H1 (cell line): ENCODE measurements at regions not wholly inside any gene's neighbourhood (a gene's known extent, or its start where the extent isn't known, plus 50 kb on each side); places are given as distances from the start of the nearest gene placed in this dataset.

Experiments used
- CTCF ChIA-PET: fragments of 300-600 bp; sonication (Branson Sonifier 250); formaldehyde crosslinking; loops from one replicate; lab custom pipeline; 2021; ENCODE audit not compliant: partially characterized antibody; lab: Charles Lee
- POLR2A ChIA-PET: fragments of 300-600 bp; sonication (Branson Sonifier 250); formaldehyde crosslinking; loops from one replicate; lab custom pipeline; 2021; ENCODE audit warnings: inconsistent platforms; ENCODE audit not compliant: partially characterized antibody; lab: Charles Lee
- DNase-seq, 2 experiments: peaks; one replicate each; pipeline versions ENCODE4 v3.0.0 to v3.0.0-alpha.2; 2010 to 2022; ENCODE audit warnings: low spot score in 2 of 2, low read depth in 1 of 2, mixed read lengths in 1 of 2
- FAIRE-seq: peaks from 2 replicates; lab custom pipeline; 2011; peaks lifted over from hg19 to GRCh38; lab: Jason Lieb, UNC
- H2AFZ ChIP-seq: 2 replicates; pipeline ENCODE4 v1.8.1; 2012; ENCODE audit warnings: low read length, inconsistent platforms
- H2AK5ac ChIP-seq: 2 replicates; pipeline ENCODE4 v1.6.1; 2013; ENCODE audit warnings: low read depth, low read length
- H2BK120ac ChIP-seq: replicated peaks from 2 replicates; pipeline ENCODE3; 2013; ENCODE audit warnings: low read depth, low read length, inconsistent platforms
- H2BK12ac ChIP-seq: 2 replicates; pipeline ENCODE4 v1.6.1; 2013; ENCODE audit warnings: low read depth, low read length
- H2BK15ac ChIP-seq: 2 replicates; pipeline ENCODE4 v1.6.1; 2013; ENCODE audit warnings: low read length
- H2BK20ac ChIP-seq: 2 replicates; pipeline ENCODE4 v1.6.1; 2013; ENCODE audit warnings: low read length
- H2BK5ac ChIP-seq: 2 replicates; pipeline ENCODE4 v1.6.1; 2013; ENCODE audit warnings: low read depth, low read length
- H3K14ac ChIP-seq: 2 replicates; pipeline ENCODE4 v1.6.1; 2013; ENCODE audit warnings: inconsistent platforms; ENCODE audit not compliant: insufficient read length
- H3K18ac ChIP-seq: 2 replicates; pipeline ENCODE4 v1.6.1; 2013; ENCODE audit warnings: low read length; ENCODE audit errors: extremely low read depth
- H3K23ac ChIP-seq: 2 replicates; pipeline ENCODE4 v1.6.1; 2013; ENCODE audit warnings: inconsistent platforms; ENCODE audit not compliant: insufficient read length
- H3K23me2 ChIP-seq: 2 replicates; pipeline ENCODE4 v1.6.1; 2013; ENCODE audit warnings: low read depth, low read length
- H3K27ac ChIP-seq: 2 replicates; pipeline ENCODE4 v1.6.1; 2011; ENCODE audit warnings: low read depth, low read length, inconsistent platforms
- H3K27me3 ChIP-seq, 4 experiments: replicated peaks in 1 of 4; 1 replicate in 1 of 4; 2 replicates in 3 of 4; pipeline versions ENCODE4 v1.6.1 to v1.8.1; 2011 to 2013; ENCODE audit warnings: low read length in 3 of 4, mild to moderate bottlenecking in 3 of 4, inconsistent platforms in 2 of 4, mixed read lengths in 2 of 4, moderate library complexity in 1 of 4; ENCODE audit not compliant: control insufficient read depth in 3 of 4, insufficient read depth in 3 of 4; ENCODE audit errors: extremely low read depth in 1 of 4
- H3K36me3 ChIP-seq, 4 experiments: 2 replicates each; pipeline versions ENCODE4 v1.6.1 to v1.8.1; 2011 to 2013; ENCODE audit warnings: mild to moderate bottlenecking in 4 of 4, low read length in 3 of 4, moderate library complexity in 2 of 4, control low read depth in 1 of 4, inconsistent platforms in 1 of 4; ENCODE audit not compliant: insufficient read depth in 4 of 4, control insufficient read depth in 2 of 4
- H3K4ac ChIP-seq: replicated peaks from 2 replicates; pipeline ENCODE3; 2013; ENCODE audit warnings: low read length, low read depth, mixed read lengths, inconsistent platforms; ENCODE audit not compliant: insufficient read length
- H3K4me1 ChIP-seq, 4 experiments: replicated peaks in 1 of 4; 1 replicate in 1 of 4; 2 replicates in 3 of 4; pipeline versions ENCODE4 v1.6.1 to v1.8.1; 2011 to 2013; ENCODE audit warnings: low read length in 3 of 4, inconsistent platforms in 2 of 4, mixed read lengths in 1 of 4; ENCODE audit not compliant: insufficient read depth in 4 of 4, control insufficient read depth in 3 of 4
- H3K4me2 ChIP-seq, 2 experiments: 2 replicates each; pipeline versions ENCODE4 v1.6.1 to v1.8.1; 2011 to 2013; ENCODE audit warnings: low read depth in 2 of 2, low read length in 2 of 2, control low read depth in 1 of 2, inconsistent platforms in 1 of 2, mild to moderate bottlenecking in 1 of 2; ENCODE audit not compliant: insufficient read depth in 1 of 2
- H3K4me3 ChIP-seq, 4 experiments: fragments of 200-600, 300-600 bp in 1 of 4; sonication (generic), shearing (Covaris generic), sonication (Bioruptor Twin) in 1 of 4; 2 replicates each; pipeline versions ENCODE4 v1.5.1 to v1.8.1; 2011 to 2016; ENCODE audit warnings: low read length in 4 of 4, low read depth in 3 of 4, control low read depth in 2 of 4, inconsistent platforms in 2 of 4, mild to moderate bottlenecking in 2 of 4, mixed read lengths in 1 of 4, moderate library complexity in 1 of 4; ENCODE audit not compliant: insufficient read depth in 2 of 4; ENCODE audit errors: extremely low read depth in 1 of 4
- H3K56ac ChIP-seq: replicated peaks from 2 replicates; pipeline ENCODE3; 2013; ENCODE audit warnings: low read depth, mild to moderate bottlenecking, mixed read lengths, low read length, inconsistent platforms; ENCODE audit not compliant: insufficient read length
- H3K79me1 ChIP-seq: 2 replicates; pipeline ENCODE4 v1.6.1; 2013; ENCODE audit warnings: low read depth, low read length, control low read depth
- H3K79me2 ChIP-seq, 2 experiments: 2 replicates each; pipeline versions ENCODE4 v1.6.1 to v1.8.1; 2012 to 2013; ENCODE audit warnings: low read length in 2 of 2, mild to moderate bottlenecking in 2 of 2, inconsistent platforms in 1 of 2; ENCODE audit not compliant: insufficient read depth in 2 of 2, control insufficient read depth in 1 of 2
- H3K9ac ChIP-seq, 4 experiments: replicated peaks in 1 of 4; 1 replicate in 1 of 4; 2 replicates in 3 of 4; pipeline versions ENCODE4 v1.6.1 to v1.8.1; 2011 to 2013; ENCODE audit warnings: low read depth in 3 of 4, low read length in 3 of 4, control low read depth in 2 of 4, mild to moderate bottlenecking in 2 of 4, moderate library complexity in 2 of 4, inconsistent platforms in 1 of 4; ENCODE audit errors: extremely low read depth in 1 of 4
- H3K9me3 ChIP-seq, 2 experiments: 2 replicates each; pipeline versions ENCODE4 v1.6.1 to v1.8.1; 2012 to 2013; ENCODE audit warnings: mild to moderate bottlenecking in 2 of 2, moderate library complexity in 2 of 2, control low read depth in 1 of 2, inconsistent platforms in 1 of 2, low read depth in 1 of 2, low read length in 1 of 2, mixed read lengths in 1 of 2; ENCODE audit not compliant: insufficient read depth in 2 of 2
- H4K20me1 ChIP-seq, 2 experiments: replicated peaks in 1 of 2; 2 replicates each; pipeline versions ENCODE3 to v1.8.1; 2011 to 2013; ENCODE audit warnings: inconsistent platforms in 2 of 2, low read length in 2 of 2, mild to moderate bottlenecking in 1 of 2; ENCODE audit not compliant: insufficient read depth in 2 of 2, control insufficient read depth in 1 of 2
- H4K5ac ChIP-seq: 2 replicates; pipeline ENCODE4 v1.6.1; 2013; ENCODE audit warnings: low read length, low read depth, mixed read lengths, inconsistent platforms; ENCODE audit not compliant: insufficient read length
- H4K8ac ChIP-seq: 2 replicates; pipeline ENCODE4 v1.8.0; 2013; ENCODE audit warnings: mild to moderate bottlenecking, moderate library complexity, low read length, inconsistent platforms; ENCODE audit not compliant: insufficient read depth; ENCODE audit errors: extremely low read depth
- H4K91ac ChIP-seq: replicated peaks from 2 replicates; pipeline ENCODE3; 2013; ENCODE audit warnings: low read length, mixed read lengths, inconsistent platforms; ENCODE audit not compliant: insufficient read length
- BCL11A ChIP-seq, 2 experiments: IDR thresholded peaks; one replicate each; pipeline ENCODE4 v1.6.1; 2011; ENCODE audit warnings: low read depth in 2 of 2, low read length in 2 of 2, mild to moderate bottlenecking in 2 of 2
- CBX8 ChIP-seq: fragments of 300-800, 300-1000 bp; sonication (generic); IDR thresholded peaks from 2 replicates; pipeline ENCODE4 v1.7.1; 2016; ENCODE audit warnings: low read depth, low read length, borderline replicate concordance
- CEBPB ChIP-seq: IDR thresholded peaks from 2 replicates; pipeline ENCODE4 v1.6.1; 2012; ENCODE audit warnings: low read depth, low read length
- EZH2 ChIP-seq: fragments of 200-600 bp; sonication (generic); IDR thresholded peaks from 2 replicates; pipeline ENCODE4 v1.7.1; 2012; ENCODE audit warnings: low read depth, mild to moderate bottlenecking, moderate library complexity, low read length, inconsistent platforms; ENCODE audit not compliant: severe bottlenecking
- KDM1A ChIP-seq: fragments of 200-600, 300-600 bp; sonication (generic); IDR thresholded peaks from 2 replicates; pipeline ENCODE4 v1.7.1; 2016; ENCODE audit warnings: mild to moderate bottlenecking, low read length, borderline replicate concordance
- NRF1 ChIP-seq: IDR thresholded peaks from 2 replicates; pipeline ENCODE4 v1.6.1; 2011; ENCODE audit warnings: mild to moderate bottlenecking, low read depth, low read length, improper control_type of control experiment
- SIRT6 ChIP-seq: IDR thresholded peaks from one replicate; pipeline ENCODE4 v1.7.1; 2012; ENCODE audit warnings: low read length, inconsistent platforms
- SUZ12 ChIP-seq: fragments of 200-600 bp; sonication (generic); IDR thresholded peaks from 2 replicates; pipeline ENCODE4 v1.6.1; 2012; ENCODE audit warnings: mild to moderate bottlenecking, inconsistent platforms, low read length, moderate library complexity, mixed read lengths
- TAF1 ChIP-seq: IDR thresholded peaks from 2 replicates; pipeline ENCODE4 v1.6.1; 2011; ENCODE audit warnings: mild to moderate bottlenecking, low read depth, low read length
- YY1 ChIP-seq: IDR thresholded peaks from 2 replicates; pipeline ENCODE4 v1.6.1; 2011; ENCODE audit warnings: low read depth, mild to moderate bottlenecking, low read length
- WGBS, 2 experiments: shearing (Covaris generic) in 1 of 2; methylation state at CpG; one replicate each; pipeline versions ENCODE4 v1.1.6 to v1.1.7; 2013 to 2015; ENCODE audit warnings: low lambda C conversion rate in 2 of 2, mixed read lengths in 2 of 2, inconsistent platforms in 1 of 2, low coverage in 1 of 2, missing lambda C conversion rate in 1 of 2; ENCODE audit not compliant: insufficient replicate concordance in 2 of 2, insufficient coverage in 1 of 2, insufficient read length in 1 of 2; ENCODE audit errors: extremely low coverage in 1 of 2, missing lambda C conversion rate in 1 of 2; 5-methylcytosine and 5-hydroxymethylcytosine counted together

GRCh38 chr2:149832324-149832723, 244.7 kb upstream of the MMADHC start:
- H2BK120ac ChIP-seq, result no peak overlapping the region
- no peak overlapping the region for H3K4me2 ChIP-seq
- H3K56ac ChIP-seq, result no peak overlapping the region
- H3K79me1 ChIP-seq, result no peaks in the 10 kb centered on the region
- H4K20me1 ChIP-seq, result no peaks in the 10 kb centered on the region
- no peak overlapping the region for H3K14ac ChIP-seq
- H3K23me2 ChIP-seq, result no peaks in the 10 kb centered on the region
- no peak for FAIRE-seq
- H2BK12ac ChIP-seq, result no peak overlapping the region
- H3K18ac ChIP-seq, result no peak overlapping the region
- H3K9me3 ChIP-seq, result no peaks in the 10 kb centered on the region
- ChIA-PET POLR2A (no interaction called here), CTCF (no interaction called here)
- 97% methylated on average over 2 of the region's 2 CpGs; no CpG with 5 or more reads in 1 of the 2 experiments for whole genome bisulfite sequencing, 2 experiments
- H2BK5ac ChIP-seq, result no peak overlapping the region
- no peaks in the 10 kb centered on the region for H3K36me3 ChIP-seq
- H2AFZ ChIP-seq, result no peak overlapping the region
- H3K9ac ChIP-seq, result no peak overlapping the region
- peaks cover 0 to 5% (median 2%) of the 10 kb centered on the region in 4 experiments; a peak in 3 of 7 replicates for H3K4me1 ChIP-seq
- H4K91ac ChIP-seq, result no peak overlapping the region
- no peak overlapping the region for H4K8ac ChIP-seq
- no peak overlapping the region for H2BK15ac ChIP-seq
- no peak for TF ChIP-seq CEBPB
- no peak for TF ChIP-seq CBX8
- TF ChIP-seq YY1, result no peak
- TF ChIP-seq BCL11A (IDR thresholded peaks at IDR 0.05; ENCODE audit: low read depth in 2 of 2, low read length in 2 of 2), result no peak
- no peak for TF ChIP-seq EZH2
- no peak for TF ChIP-seq SIRT6
- TF ChIP-seq TAF1, result no peak
- TF ChIP-seq SUZ12, result no peak
- no peak for TF ChIP-seq NRF1
- no peak for TF ChIP-seq KDM1A
- H3K23ac ChIP-seq, result no peak overlapping the region
- no peak overlapping the region for H3K27ac ChIP-seq
- no peak overlapping the region for H3K4me3 ChIP-seq
- no peak overlapping the region for H2AK5ac ChIP-seq
- no peak overlapping the region for H3K4ac ChIP-seq
- no peak for DNase-seq
- H3K27me3 ChIP-seq, result no peaks in the 10 kb centered on the region
- H2BK20ac ChIP-seq, result no peak overlapping the region
- no peaks in the 10 kb centered on the region for H3K79me2 ChIP-seq
- no peak overlapping the region for H4K5ac ChIP-seq
